Right lobe of liver (tissue), 6 donors: ENCODE measurements at regions not wholly inside any gene's neighbourhood (a gene's known extent, or its start where the extent isn't known, plus 50 kb on each side); places are given as distances from the start of the nearest gene placed in this dataset.

Source experiments
- ATAC-seq, 4 donors: fragments of 200-7000 bp; cut with Tn5 transposase; one replicate each; pipeline ENCODE4 v1.9.1; 2020; ENCODE audit warnings: mild to moderate bottlenecking in 4 of 4, moderate library complexity in 4 of 4
- DNase-seq, 3 donors: peaks; one replicate each; pipeline ENCODE4 v3.0.0-alpha.2; 2020
- H3K27ac ChIP-seq, 3 donors: fragments of 200-600 bp; one replicate each; pipeline ENCODE4 v1.8.0; 2022
- H3K27me3 ChIP-seq, 2 donors: fragments of 200-600 bp; one replicate each; pipeline ENCODE4 v1.8.0; 2022
- H3K36me3 ChIP-seq, 4 donors: fragments of 200-600 bp; sonication (generic) in 1 of 4; one replicate each; pipeline versions ENCODE4 v1.5.1 to v1.8.0; 2017 to 2022; ENCODE audit warnings: control low read depth in 1 of 4
- H3K4me1 ChIP-seq, 4 donors: fragments of 200-600 bp; sonication (generic) in 1 of 4; one replicate each; pipeline versions ENCODE4 v1.5.1 to v1.8.0; 2017 to 2022; ENCODE audit warnings: control low read depth in 1 of 4
- H3K4me3 ChIP-seq, 3 donors: fragments of 200-600 bp; one replicate each; pipeline ENCODE4 v1.8.0; 2022
- H3K9me3 ChIP-seq, 4 donors: fragments of 200-600 bp; sonication (generic) in 1 of 4; one replicate each; pipeline versions ENCODE4 v1.5.1 to v1.8.0; 2017 to 2022; ENCODE audit warnings: control low read depth in 1 of 4
- CTCF ChIP-seq, 4 donors: fragments of 200-600 bp in 3 of 4; fragments of 450-650 bp in 1 of 4; IDR thresholded peaks; one replicate each; pipeline versions ENCODE4 v1.5.1 to v1.8.0; 2016 to 2022; ENCODE audit warnings: antibody characterized with exemption in 4 of 4, mild to moderate bottlenecking in 2 of 4
- POLR2A ChIP-seq: fragments of 450-650 bp; IDR thresholded peaks from one replicate; pipeline ENCODE4 v1.6.1; 2017; ENCODE audit warnings: antibody characterized with exemption, mild to moderate bottlenecking
- WGBS: methylation state at CpG from one replicate; pipeline ENCODE4 v1.1.6; 2018; ENCODE audit warnings: low coverage, low lambda C conversion rate; ENCODE audit not compliant: insufficient coverage; ENCODE audit errors: missing lambda C conversion rate; 5-methylcytosine and 5-hydroxymethylcytosine counted together
- intact Hi-C, 2 donors: fragments of 100-400 bp; cut with DNase I; formaldehyde crosslinking; loops; one replicate each; pipeline versions ENCODE4 v1.11.2 to v1.14.1; 2022
- donor health status: DM: no; HTN: yes; CAD: no.
- donor health status: DM: no; HTN: no; CAD: no.
- donor health status: DM: no; HTN: no; CAD: no.
- donor health status: DM: no; HTN: yes; CAD: no.
- donor health status: DM: no; HTN: yes; CAD: no.

GRCh38 chr9:20271723-20272122 is 350.6 kb downstream of the MLLT3 start:
- DNase-seq (no peak), ATAC-seq (no peak)
- no peaks in the 10 kb centered on the region for H3K27me3 ChIP-seq
- intact Hi-C loops: no loop called here
- WGBS: 50% methylated on average over 2 of the region's 2 CpGs
- TF ChIP-seq POLR2A (no peak), CTCF (IDR thresholded peaks at IDR 0.05) (no peak)
- H3K27ac ChIP-seq: no peak overlapping the region
- no peak overlapping the region for H3K4me3 ChIP-seq
- no peaks in the 10 kb centered on the region for H3K4me1 ChIP-seq
- H3K9me3 ChIP-seq: no peaks in the 10 kb centered on the region
- no peaks in the 10 kb centered on the region for H3K36me3 ChIP-seq

GRCh38 chr9:20271096-20271495 is 351.2 kb downstream of the MLLT3 start:
- WGBS: 42% methylated on average over 1 of the region's 1 CpG
- Histone ChIP-seq H3K27ac (no peak overlapping the region), H3K4me3 (no peak overlapping the region), H3K4me1 (no peaks in the 10 kb centered on the region), H3K9me3 (no peaks in the 10 kb centered on the region), H3K36me3 (no peaks in the 10 kb centered on the region), H3K27me3 (no peaks in the 10 kb centered on the region)
- DNase-seq: no peak
- ATAC-seq: no peak
- TF ChIP-seq CTCF (IDR thresholded peaks at IDR 0.05) (no peak), POLR2A (no peak)
- intact Hi-C loops: no loop called here

- DNase-seq (no peak), ATAC-seq (no peak)
- Histone ChIP-seq H3K9me3 (no peaks in the 10 kb centered on the region), H3K27ac (no peak overlapping the region), H3K27me3 (no peaks in the 10 kb centered on the region), H3K4me3 (no peak overlapping the region), H3K4me1 (no peaks in the 10 kb centered on the region), H3K36me3 (no peaks in the 10 kb centered on the region)
- WGBS: 21% methylated on average over 1 of the region's 1 CpG
- TF ChIP-seq CTCF (IDR thresholded peaks at IDR 0.05): no peak
- no peak for TF ChIP-seq POLR2A
- intact Hi-C loops: no loop called here
Observed at GRCh38 chr9:20270161-20270560, 352.1 kb downstream of the MLLT3 start.

- H3K27ac ChIP-seq: no peak overlapping the region
- WGBS: 53% methylated on average over 2 of the region's 2 CpGs
- no peaks in the 10 kb centered on the region for H3K9me3 ChIP-seq
- no peak for TF ChIP-seq CTCF (IDR thresholded peaks at IDR 0.05)
- TF ChIP-seq POLR2A: no peak
- ATAC-seq (no peak), DNase-seq (no peak)
- intact Hi-C loops: no loop called here
- no peak overlapping the region for H3K4me3 ChIP-seq
- no peaks in the 10 kb centered on the region for H3K36me3 ChIP-seq
- H3K27me3 ChIP-seq: no peaks in the 10 kb centered on the region
- no peaks in the 10 kb centered on the region for H3K4me1 ChIP-seq
Observed at GRCh38 chr9:20269620-20270019, 352.7 kb downstream of the MLLT3 start.

- ATAC-seq: no peak
- intact Hi-C loops: no loop called here
- DNase-seq: no peak
- Histone ChIP-seq H3K36me3 (no peaks in the 10 kb centered on the region), H3K27me3 (no peaks in the 10 kb centered on the region), H3K9me3 (no peaks in the 10 kb centered on the region), H3K4me3 (no peak overlapping the region), H3K4me1 (no peaks in the 10 kb centered on the region), H3K27ac (no peak overlapping the region)
- TF ChIP-seq POLR2A (no peak), CTCF (IDR thresholded peaks at IDR 0.05) (no peak)
- 78% methylated on average over 5 of the region's 7 CpGs for WGBS
Observed at GRCh38 chr9:20264896-20265295, 357.4 kb downstream of the MLLT3 start.
